Gastroesophageal sphincter (tissue), 3 donors: ENCODE measurements at regions not wholly inside any gene's neighbourhood (a gene's known extent, or its start where the extent isn't known, plus 50 kb on each side); places are given as distances from the start of the nearest gene placed in this dataset.

Experiments used
- EP300 ChIP-seq: sonication (generic); formaldehyde crosslinking; IDR thresholded peaks from one replicate; pipeline ENCODE4 v1.6.1; 2017; ENCODE audit warnings: antibody characterized with exemption, mild to moderate bottlenecking
- POLR2A ChIP-seq, 2 donors: fragments of 450-650 bp; IDR thresholded peaks; one replicate each; pipeline ENCODE4 v1.6.1; 2017; ENCODE audit warnings: antibody characterized with exemption in 2 of 2, mild to moderate bottlenecking in 2 of 2, moderate library complexity in 1 of 2
- POLR2AphosphoS5 ChIP-seq: sonication (generic); formaldehyde crosslinking; IDR thresholded peaks from one replicate; pipeline ENCODE4 v1.6.1; 2017; ENCODE audit warnings: antibody characterized with exemption
- TF ChIP-seq, protein P1 (sequence below), 4 experiments: fragments of 200-600 bp in 2 of 4; fragments of 450-650 bp in 2 of 4; sonication (generic) in 1 of 4; IDR thresholded peaks; one replicate each; pipeline ENCODE4 v1.5.1; 2017 to 2019; ENCODE audit warnings: antibody characterized with exemption in 4 of 4, mild to moderate bottlenecking in 2 of 4, moderate library complexity in 2 of 4

DNA sequence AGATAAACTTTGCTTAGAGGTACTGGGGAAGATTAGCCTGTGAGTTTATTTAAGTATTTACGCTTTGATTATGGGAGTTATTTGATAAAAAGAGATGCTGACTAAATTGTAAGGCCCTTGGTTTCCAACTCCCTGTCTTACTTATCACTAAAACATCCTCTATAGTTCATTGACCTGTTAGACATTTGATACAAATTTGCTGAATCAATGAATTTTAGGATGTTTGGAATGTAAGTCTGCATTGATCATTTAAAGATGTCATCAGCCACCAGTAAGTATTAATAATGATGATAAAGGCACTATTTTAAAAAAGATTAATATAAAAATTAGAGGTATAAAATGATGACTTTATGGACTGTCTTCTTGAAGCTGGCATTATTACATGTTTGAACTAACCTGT is 340.6 kb downstream of the SPRY1 start:
- no peak for TF ChIP-seq POLR2A (IDR thresholded peaks at IDR 0.05)
- TF ChIP-seq POLR2AphosphoS5, result no peak
- TF ChIP-seq, protein P1, sequence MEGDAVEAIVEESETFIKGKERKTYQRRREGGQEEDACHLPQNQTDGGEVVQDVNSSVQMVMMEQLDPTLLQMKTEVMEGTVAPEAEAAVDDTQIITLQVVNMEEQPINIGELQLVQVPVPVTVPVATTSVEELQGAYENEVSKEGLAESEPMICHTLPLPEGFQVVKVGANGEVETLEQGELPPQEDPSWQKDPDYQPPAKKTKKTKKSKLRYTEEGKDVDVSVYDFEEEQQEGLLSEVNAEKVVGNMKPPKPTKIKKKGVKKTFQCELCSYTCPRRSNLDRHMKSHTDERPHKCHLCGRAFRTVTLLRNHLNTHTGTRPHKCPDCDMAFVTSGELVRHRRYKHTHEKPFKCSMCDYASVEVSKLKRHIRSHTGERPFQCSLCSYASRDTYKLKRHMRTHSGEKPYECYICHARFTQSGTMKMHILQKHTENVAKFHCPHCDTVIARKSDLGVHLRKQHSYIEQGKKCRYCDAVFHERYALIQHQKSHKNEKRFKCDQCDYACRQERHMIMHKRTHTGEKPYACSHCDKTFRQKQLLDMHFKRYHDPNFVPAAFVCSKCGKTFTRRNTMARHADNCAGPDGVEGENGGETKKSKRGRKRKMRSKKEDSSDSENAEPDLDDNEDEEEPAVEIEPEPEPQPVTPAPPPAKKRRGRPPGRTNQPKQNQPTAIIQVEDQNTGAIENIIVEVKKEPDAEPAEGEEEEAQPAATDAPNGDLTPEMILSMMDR (IDR thresholded peaks at IDR 0.05), result no peak
- TF ChIP-seq EP300, result no peak
